CD4-positive, alpha-beta memory T cell (primary cell): ENCODE measurements at regions not wholly inside any gene's neighbourhood (a gene's known extent, or its start where the extent isn't known, plus 50 kb on each side); places are given as distances from the start of the nearest gene placed in this dataset.

Experiments
- CTCF ChIA-PET: fragments of 350-600 bp; sonication (Branson Sonifier 250); formaldehyde crosslinking; loops from one replicate; lab custom pipeline; 2021; ENCODE audit warnings: inconsistent platforms; ENCODE audit not compliant: partially characterized antibody; lab: Charles Lee
- POLR2A ChIA-PET: fragments of 350-600 bp; sonication (Branson Sonifier 250); formaldehyde crosslinking; loops from one replicate; lab custom pipeline; 2021; ENCODE audit not compliant: partially characterized antibody; lab: Charles Lee
- DNase-seq, 5 donors: peaks; one replicate each; pipeline versions ENCODE4 v3.0.0 to v3.0.0-alpha.2; 2020 to 2022; ENCODE audit warnings: mixed read lengths in 1 of 5
- H3K27ac ChIP-seq: one replicate; pipeline ENCODE4 v1.7.0; 2013; ENCODE audit warnings: low read depth, low read length
- H3K27me3 ChIP-seq: 2 replicates; pipeline ENCODE4 v1.7.0; 2013; ENCODE audit warnings: mild to moderate bottlenecking, low read length, moderate library complexity; ENCODE audit not compliant: insufficient read depth
- H3K36me3 ChIP-seq: 2 replicates; pipeline ENCODE4 v1.7.0; 2013; ENCODE audit warnings: mild to moderate bottlenecking, low read length, moderate library complexity; ENCODE audit not compliant: insufficient read depth
- H3K4me1 ChIP-seq: 2 replicates; pipeline ENCODE4 v1.7.0; 2013; ENCODE audit warnings: mild to moderate bottlenecking, low read length, moderate library complexity; ENCODE audit not compliant: insufficient read depth
- H3K4me3 ChIP-seq, 2 donors: one replicate each; pipeline ENCODE4 v1.7.0; 2013; ENCODE audit warnings: low read length in 2 of 2, mild to moderate bottlenecking in 1 of 2
- H3K9me3 ChIP-seq, 2 donors: one replicate each; pipeline ENCODE4 v1.7.0; 2013; ENCODE audit warnings: low read length in 2 of 2, control low read depth in 1 of 2; ENCODE audit not compliant: control insufficient read depth in 1 of 2
- H3K27ac Mint-ChIP-seq, 7 donors: one replicate each; pipeline ENCODE4 v1.8.0; 2020 to 2021; ENCODE audit warnings: mixed read lengths in 7 of 7, mild to moderate bottlenecking in 6 of 7, inconsistent platforms in 3 of 7, moderate library complexity in 3 of 7
- H3K27me3 Mint-ChIP-seq, 2 donors: one replicate each; pipeline ENCODE4 v1.8.0; 2020 to 2021; ENCODE audit warnings: mixed read lengths in 2 of 2
- H3K36me3 Mint-ChIP-seq, 2 donors: one replicate each; pipeline ENCODE4 v1.8.0; 2020 to 2021; ENCODE audit warnings: mixed read lengths in 2 of 2, inconsistent platforms in 1 of 2, mild to moderate bottlenecking in 1 of 2
- H3K4me1 Mint-ChIP-seq, 4 donors: one replicate each; pipeline ENCODE4 v1.8.0; 2020 to 2021; ENCODE audit warnings: mixed read lengths in 4 of 4, mild to moderate bottlenecking in 1 of 4
- H3K4me3 Mint-ChIP-seq, 8 donors: one replicate each; pipeline ENCODE4 v1.8.0; 2020 to 2021; ENCODE audit warnings: mixed read lengths in 8 of 8, mild to moderate bottlenecking in 7 of 8, moderate library complexity in 6 of 8, inconsistent platforms in 3 of 8
- H3K9me3 Mint-ChIP-seq, 8 donors: one replicate each; pipeline ENCODE4 v1.8.0; 2020 to 2021; ENCODE audit warnings: mixed read lengths in 8 of 8, mild to moderate bottlenecking in 5 of 8, inconsistent platforms in 3 of 8, moderate library complexity in 1 of 8
- intact Hi-C: fragments of 100-400 bp; cut with micrococcal nuclease; formaldehyde crosslinking; loops from one replicate; pipeline ENCODE4 v1.15.1; 2023

DNA sequence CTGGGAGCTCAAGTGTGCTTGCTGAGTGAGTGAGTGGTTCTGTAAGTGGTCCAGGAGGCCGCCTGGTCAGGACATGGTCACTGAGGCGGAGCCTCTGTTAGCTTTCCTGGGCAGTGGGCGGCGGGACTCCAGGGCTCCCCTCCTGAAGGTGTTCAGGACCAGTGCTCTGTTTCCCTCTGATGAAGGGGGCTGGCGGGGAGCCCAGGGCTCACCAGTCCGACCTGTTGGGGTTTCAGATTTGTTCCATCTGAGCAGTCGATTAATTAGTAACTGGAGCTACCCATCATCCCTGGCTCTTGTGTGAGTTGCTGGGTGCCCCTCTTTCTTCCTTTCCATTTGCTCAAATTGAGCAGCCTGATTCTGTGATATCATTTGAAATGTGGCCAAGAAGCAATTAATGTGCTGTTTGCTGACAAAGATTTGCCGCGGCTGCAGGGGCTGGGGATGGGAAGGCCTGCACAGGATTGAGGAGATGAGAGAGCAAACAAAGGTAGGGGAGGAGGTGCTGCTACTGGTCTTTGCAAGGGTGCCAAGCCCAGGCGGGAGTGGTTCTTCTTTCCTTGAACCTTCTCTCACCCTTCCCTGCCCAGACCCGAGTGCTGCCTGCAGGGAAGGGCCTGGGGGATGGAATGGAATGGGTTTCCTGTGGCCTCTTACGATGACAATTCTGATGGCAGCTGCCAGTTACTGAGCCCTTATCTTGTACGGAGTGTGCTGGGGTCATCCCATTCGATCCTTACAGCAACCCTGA lies 92.8 kb upstream of the PITX1 start:
- no peak overlapping the region for H3K27ac ChIP-seq
- Mint-ChIP-seq H3K9me3 (no peaks in the 10 kb centered on the region), H3K27me3 (peaks cover 3 to 8% of the 10 kb centered on the region in 2 donors), H3K27ac (no peak overlapping the region), H3K4me1 (peaks cover 7 to 13% (median 11%) of the 10 kb centered on the region in 4 donors), H3K36me3 (no peaks in the 10 kb centered on the region), H3K4me3 (no peak overlapping the region)
- no peak overlapping the region for H3K4me3 ChIP-seq
- H3K27me3 ChIP-seq = no peaks in the 10 kb centered on the region
- DNase-seq = no peak
- CTCF ChIA-PET = no interaction called here
- POLR2A ChIA-PET = no interaction called here
- H3K9me3 ChIP-seq = no peaks in the 10 kb centered on the region
- intact Hi-C loops = no loop called here
- no peaks in the 10 kb centered on the region for H3K4me1 ChIP-seq
- H3K36me3 ChIP-seq = no peaks in the 10 kb centered on the region

DNA sequence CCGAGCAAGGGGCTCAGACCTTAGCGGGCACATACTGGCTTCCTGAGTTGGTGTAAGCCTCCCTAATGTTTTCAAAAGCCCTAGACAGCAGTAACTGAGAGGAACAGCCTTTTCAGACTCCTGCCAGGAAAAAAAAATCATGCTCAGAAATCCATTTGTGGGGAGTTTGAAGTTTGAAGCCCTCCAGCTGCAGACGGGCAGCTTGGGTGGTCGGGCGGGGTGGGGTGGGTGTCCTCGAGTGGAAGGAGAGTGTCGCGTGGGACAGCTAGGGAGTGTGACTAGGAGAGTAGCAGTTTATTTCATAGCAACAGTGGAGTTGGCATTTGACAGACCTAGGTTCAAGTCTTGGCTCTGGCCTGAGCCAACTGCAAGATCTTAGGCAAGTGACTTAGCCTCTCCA lies 90.7 kb upstream of the PITX1 start:
- POLR2A ChIA-PET = no interaction called here

DNA sequence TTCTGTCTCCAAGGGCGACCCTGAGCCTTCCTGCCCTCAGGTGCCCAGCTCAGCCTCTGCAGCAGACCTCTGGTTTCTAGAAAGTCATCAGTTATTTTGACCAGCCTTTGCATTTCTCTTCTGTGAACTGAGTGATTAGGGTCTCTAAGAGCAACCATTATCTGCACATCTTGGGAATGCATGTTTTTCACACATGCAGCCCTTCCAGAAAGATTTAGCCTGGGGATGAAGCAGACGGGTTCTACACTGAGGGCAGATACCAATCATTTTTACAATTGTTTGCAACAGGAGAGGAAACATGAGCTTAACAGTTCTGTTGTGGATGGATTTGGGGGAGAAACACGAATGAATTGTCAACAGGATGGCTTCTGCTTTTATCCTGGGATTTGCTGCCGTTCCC lies 90.1 kb upstream of the PITX1 start:
- H3K27ac ChIP-seq = no peak overlapping the region

More for the DNA sequence above, 90.7 kb upstream of the PITX1 start:
- intact Hi-C loops = no loop called here
- Histone ChIP-seq H3K36me3 (no peaks in the 10 kb centered on the region), H3K27ac (no peak overlapping the region), H3K9me3 (no peaks in the 10 kb centered on the region), H3K27me3 (no peaks in the 10 kb centered on the region), H3K4me3 (no peak overlapping the region), H3K4me1 (no peaks in the 10 kb centered on the region)
- no peak overlapping the region for H3K27ac Mint-ChIP-seq
- peaks cover 7 to 14% of the 10 kb centered on the region in 2 donors for H3K27me3 Mint-ChIP-seq
- no peak for DNase-seq
- no peaks in the 10 kb centered on the region for H3K36me3 Mint-ChIP-seq
- no peaks in the 10 kb centered on the region for H3K9me3 Mint-ChIP-seq
- no peak overlapping the region for H3K4me3 Mint-ChIP-seq
- CTCF ChIA-PET = no interaction called here
- peaks cover 6% of the 10 kb centered on the region in 4 donors for H3K4me1 Mint-ChIP-seq

DNA sequence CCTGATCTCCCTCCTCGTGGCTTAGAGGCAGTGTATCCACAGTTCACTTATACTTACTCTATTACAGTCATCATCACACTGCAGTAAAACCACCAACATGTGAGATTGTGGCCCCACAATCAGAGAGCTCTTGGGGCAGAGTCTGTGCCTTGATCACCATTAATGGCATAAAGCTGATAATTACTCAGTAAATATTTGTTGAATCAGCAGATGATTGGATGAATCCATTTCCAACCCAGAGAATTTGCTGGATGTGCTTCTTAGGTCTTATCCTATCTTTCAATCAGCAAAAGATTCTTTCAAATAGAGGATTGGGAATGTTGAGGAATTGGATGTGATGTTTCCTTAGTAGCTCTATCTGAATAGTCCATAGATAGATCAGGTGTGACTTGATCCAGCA lies 88.8 kb upstream of the PITX1 start:
- POLR2A ChIA-PET = no interaction called here
- Mint-ChIP-seq H3K27ac (no peak overlapping the region), H3K9me3 (no peaks in the 10 kb centered on the region), H3K4me1 (no peaks in the 10 kb centered on the region), H3K4me3 (no peak overlapping the region), H3K27me3 (peaks cover 7 to 16% of the 10 kb centered on the region in 2 donors), H3K36me3 (no peaks in the 10 kb centered on the region)
- Histone ChIP-seq H3K9me3 (no peaks in the 10 kb centered on the region), H3K27me3 (no peaks in the 10 kb centered on the region), H3K4me3 (no peak overlapping the region), H3K27ac (no peak overlapping the region), H3K36me3 (no peaks in the 10 kb centered on the region), H3K4me1 (no peaks in the 10 kb centered on the region)
- CTCF ChIA-PET = no interaction called here
- no peak for DNase-seq
- intact Hi-C loops = no loop called here

More for the DNA sequence above, 90.1 kb upstream of the PITX1 start:
- H3K9me3 Mint-ChIP-seq = no peaks in the 10 kb centered on the region
- Histone ChIP-seq H3K36me3 (no peaks in the 10 kb centered on the region), H3K9me3 (no peaks in the 10 kb centered on the region), H3K4me1 (no peaks in the 10 kb centered on the region), H3K27me3 (no peaks in the 10 kb centered on the region), H3K4me3 (no peak overlapping the region)
- intact Hi-C loops = no loop called here
- CTCF ChIA-PET = no interaction called here
- no peak overlapping the region for H3K4me3 Mint-ChIP-seq
- no peak for DNase-seq
- H3K36me3 Mint-ChIP-seq = no peaks in the 10 kb centered on the region
- no peak overlapping the region for H3K27ac Mint-ChIP-seq
- peaks cover 2% of the 10 kb centered on the region in 4 donors for H3K4me1 Mint-ChIP-seq
- H3K27me3 Mint-ChIP-seq = peaks cover 7 to 14% of the 10 kb centered on the region in 2 donors
- POLR2A ChIA-PET = no interaction called here

DNA sequence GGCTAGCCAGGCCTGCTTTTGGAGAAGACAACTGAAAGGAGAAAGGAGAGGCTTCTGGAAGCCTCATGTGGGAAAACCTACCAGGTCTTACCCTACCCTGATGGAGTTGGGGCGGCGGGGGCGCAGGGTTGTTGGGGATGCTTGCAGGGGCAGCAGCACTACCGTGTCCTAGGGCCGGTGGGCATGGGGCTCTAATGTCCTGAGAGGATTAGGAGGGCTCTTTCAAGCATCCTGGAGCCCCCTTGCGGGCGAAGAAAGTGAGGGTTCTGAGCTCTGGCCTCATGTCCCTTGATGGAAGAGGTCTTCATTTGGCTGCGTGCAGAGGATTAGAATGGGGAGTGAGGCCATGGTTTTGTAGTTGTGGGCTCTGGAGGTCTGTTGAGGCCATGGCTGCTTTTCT lies 86.9 kb upstream of the PITX1 start:
- Mint-ChIP-seq H3K36me3 (no peaks in the 10 kb centered on the region), H3K4me1 (no peaks in the 10 kb centered on the region), H3K9me3 (no peaks in the 10 kb centered on the region), H3K4me3 (no peak overlapping the region), H3K27ac (no peak overlapping the region), H3K27me3 (peaks cover 4 to 10% of the 10 kb centered on the region in 2 donors)
- CTCF ChIA-PET = no interaction called here
- Histone ChIP-seq H3K27me3 (no peaks in the 10 kb centered on the region), H3K36me3 (no peaks in the 10 kb centered on the region), H3K4me1 (no peaks in the 10 kb centered on the region), H3K9me3 (no peaks in the 10 kb centered on the region), H3K27ac (no peak overlapping the region), H3K4me3 (no peak overlapping the region)
- DNase-seq = no peak
- POLR2A ChIA-PET = no interaction called here
- intact Hi-C loops = no loop called here

DNA sequence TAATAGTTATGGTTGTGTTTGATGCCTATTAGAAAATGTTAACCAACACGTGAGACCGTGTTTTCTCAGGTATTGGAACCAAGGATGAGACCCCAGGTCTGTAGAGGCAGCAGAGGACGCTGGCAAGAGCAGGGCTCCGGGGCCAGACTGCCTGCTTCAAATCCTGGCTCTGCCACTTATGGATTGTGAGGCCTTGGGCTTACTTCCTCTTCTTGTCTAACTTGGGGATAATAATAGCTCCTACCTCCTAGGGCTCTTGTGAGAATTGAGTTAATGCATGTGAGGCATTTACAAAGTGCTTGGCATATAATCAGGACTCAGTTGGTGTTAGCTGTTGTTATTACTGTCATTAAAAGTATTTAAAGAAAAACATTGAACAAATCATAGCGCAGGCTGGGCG lies 85.5 kb upstream of the PITX1 start:
- Histone ChIP-seq H3K27ac (no peak overlapping the region), H3K27me3 (no peaks in the 10 kb centered on the region), H3K4me3 (no peak overlapping the region), H3K4me1 (no peaks in the 10 kb centered on the region), H3K36me3 (no peaks in the 10 kb centered on the region), H3K9me3 (no peaks in the 10 kb centered on the region)
- no peak for DNase-seq
- intact Hi-C loops = no loop called here
- Mint-ChIP-seq H3K27me3 (peaks cover 4 to 10% of the 10 kb centered on the region in 2 donors), H3K4me1 (no peaks in the 10 kb centered on the region), H3K4me3 (no peak overlapping the region), H3K9me3 (no peaks in the 10 kb centered on the region), H3K27ac (no peak overlapping the region), H3K36me3 (no peaks in the 10 kb centered on the region)
- CTCF ChIA-PET = no interaction called here
- POLR2A ChIA-PET = no interaction called here

DNA sequence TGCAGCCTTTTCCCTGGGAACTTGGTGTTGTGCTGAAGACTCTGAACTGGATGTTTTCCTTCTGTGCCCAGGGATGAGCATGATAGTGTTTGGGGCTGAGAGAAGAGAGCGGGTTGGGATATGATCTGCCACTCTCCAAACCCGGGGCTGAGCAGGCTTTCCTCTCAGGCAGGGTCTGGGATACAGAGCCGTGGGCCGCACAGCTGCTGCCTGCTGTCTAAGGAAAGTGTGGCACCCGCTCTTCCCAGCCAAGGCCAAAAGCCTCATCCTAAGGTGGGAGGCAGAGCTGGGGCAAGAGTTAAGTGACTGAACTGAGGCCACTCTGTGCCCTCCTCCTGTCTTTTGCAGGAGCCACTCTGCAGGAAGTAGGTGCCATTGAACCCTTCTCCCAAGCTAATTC lies 83.6 kb upstream of the PITX1 start:
- Mint-ChIP-seq H3K4me1 (no peaks in the 10 kb centered on the region), H3K4me3 (no peak overlapping the region), H3K27ac (no peak overlapping the region), H3K9me3 (no peaks in the 10 kb centered on the region), H3K36me3 (no peaks in the 10 kb centered on the region), H3K27me3 (peaks cover 4 to 13% of the 10 kb centered on the region in 2 donors)
- no peak overlapping the region for H3K4me3 ChIP-seq
- no peaks in the 10 kb centered on the region for H3K36me3 ChIP-seq
- ChIA-PET CTCF (no interaction called here), POLR2A (no interaction called here)
- intact Hi-C loops = no loop called here
- no peaks in the 10 kb centered on the region for H3K27me3 ChIP-seq
- no peaks in the 10 kb centered on the region for H3K9me3 ChIP-seq
- no peak overlapping the region for H3K27ac ChIP-seq
- no peak for DNase-seq
- H3K4me1 ChIP-seq = no peaks in the 10 kb centered on the region
